BJ (cell line): ENCODE measurements at regions not wholly inside any gene's neighbourhood (a gene's known extent, or its start where the extent isn't known, plus 50 kb on each side); places are given as distances from the start of the nearest gene placed in this dataset.

Source experiments
- CTCF ChIA-PET: fragments of 350-600 bp; formaldehyde crosslinking; extraction: SDS; loops from one replicate; lab custom pipeline; 2021; ENCODE audit warnings: antibody characterized with exemption, inconsistent platforms; lab: Yijun Ruan, JAX
- POLR2A ChIA-PET: fragments of 300-600 bp; sonication (Branson Sonifier 250); formaldehyde crosslinking; extraction: SDS; loops from one replicate; lab custom pipeline; 2021; ENCODE audit warnings: antibody characterized with exemption; lab: Charles Lee
- DNase-seq: peaks from one replicate; pipeline ENCODE4 v3.0.0-alpha.2; 2011; ENCODE audit warnings: low read depth
- H3K27me3 ChIP-seq: 2 replicates; pipeline ENCODE4 v1.6.0; 2011; ENCODE audit warnings: low read length; ENCODE audit not compliant: control insufficient read depth, insufficient read depth
- H3K36me3 ChIP-seq: 2 replicates; pipeline ENCODE4 v1.5.1; 2011; ENCODE audit warnings: low read length; ENCODE audit not compliant: control insufficient read depth, insufficient read depth
- H3K4me3 ChIP-seq: 2 replicates; pipeline ENCODE4 v1.5.1; 2011; ENCODE audit warnings: low read depth, mild to moderate bottlenecking, control low read depth, low read length
- CTCF ChIP-seq: IDR thresholded peaks from 2 replicates; pipeline ENCODE4 v1.5.1; 2011; ENCODE audit warnings: low read depth, mild to moderate bottlenecking, control low read depth, inconsistent platforms, low read length, moderate library complexity; ENCODE audit not compliant: insufficient read depth

DNA sequence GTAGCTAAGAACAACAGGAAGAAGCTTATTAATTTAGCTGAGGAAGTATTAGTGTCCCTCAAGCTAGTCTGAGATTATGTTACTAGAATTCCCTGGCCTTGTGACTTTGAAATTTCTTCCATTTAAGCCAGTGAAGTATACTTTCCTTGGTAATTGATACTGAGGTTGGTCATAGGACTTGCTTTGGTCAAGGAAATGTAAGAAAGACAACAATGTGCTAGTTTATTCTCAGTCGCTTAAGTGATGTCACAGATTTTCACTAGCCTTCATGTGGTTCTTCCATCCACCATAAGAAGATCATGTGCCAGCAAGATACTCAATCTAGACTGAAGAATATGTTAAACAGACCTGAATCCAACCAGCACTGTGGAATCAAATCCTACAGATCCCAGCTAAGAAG is 1140.1 kb downstream of the TECRL start:
- no peak for DNase-seq
- H3K27me3 ChIP-seq, result no peaks in the 10 kb centered on the region
- ChIA-PET CTCF (no interaction called here), POLR2A (no interaction called here)
- H3K4me3 ChIP-seq, result no peak overlapping the region
- no peaks in the 10 kb centered on the region for H3K36me3 ChIP-seq
- no peak for TF ChIP-seq CTCF

DNA sequence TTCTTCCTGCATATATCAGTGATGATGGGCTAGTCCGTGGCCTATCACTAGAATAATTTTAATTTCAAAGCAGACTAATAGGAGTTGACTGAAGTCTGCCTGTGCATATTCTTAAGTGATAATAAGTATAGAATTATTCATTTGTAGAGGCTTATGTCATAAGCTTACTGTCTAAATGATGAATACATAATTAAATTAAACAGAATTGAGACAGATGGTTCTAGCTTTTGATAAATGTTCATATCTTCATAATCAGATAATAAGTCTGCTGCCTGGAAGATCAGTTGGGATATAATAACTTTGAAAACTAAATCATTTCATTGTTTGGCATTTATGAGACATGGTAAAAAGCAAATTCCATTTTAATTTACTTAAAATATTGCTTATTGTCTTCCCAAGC is 1175.6 kb downstream of the TECRL start:
- ChIA-PET CTCF (no interaction called here), POLR2A (no interaction called here)
- DNase-seq, result no peak
- Histone ChIP-seq H3K27me3 (no peaks in the 10 kb centered on the region), H3K36me3 (no peaks in the 10 kb centered on the region), H3K4me3 (no peak overlapping the region)
- no peak for TF ChIP-seq CTCF

- TF ChIP-seq CTCF, result no peak
- H3K27me3 ChIP-seq, result no peaks in the 10 kb centered on the region
- H3K36me3 ChIP-seq, result no peaks in the 10 kb centered on the region
- no peak overlapping the region for H3K4me3 ChIP-seq
- POLR2A ChIA-PET, result no interaction called here
- DNase-seq, result no peak
- CTCF ChIA-PET, result no interaction called here
Observed at GRCh38 chr4:63232058-63232457, 1177.2 kb downstream of the TECRL start.

GRCh38 chr4:63226229-63226628 is 1183.0 kb downstream of the TECRL start:
- TF ChIP-seq CTCF, result no peak
- no peaks in the 10 kb centered on the region for H3K36me3 ChIP-seq
- POLR2A ChIA-PET, result no interaction called here

GRCh38 chr4:63222466-63222865 is 1186.8 kb downstream of the TECRL start:
- Histone ChIP-seq H3K4me3 (no peak overlapping the region), H3K27me3 (no peaks in the 10 kb centered on the region), H3K36me3 (no peaks in the 10 kb centered on the region)
- no peak for DNase-seq
- POLR2A ChIA-PET, result no interaction called here
- CTCF ChIA-PET, result no interaction called here
- no peak for TF ChIP-seq CTCF

More at GRCh38 chr4:63226229-63226628, 1183.0 kb downstream of the TECRL start:
- no peak for DNase-seq
- Histone ChIP-seq H3K27me3 (no peaks in the 10 kb centered on the region), H3K4me3 (no peak overlapping the region)
- CTCF ChIA-PET, result no interaction called here
